ENCODE measurements at regions not wholly inside any gene's neighbourhood (a gene's known extent, or its start where the extent isn't known, plus 50 kb on each side); places are given as distances from the start of the nearest gene placed in this dataset.

GRCh38 chr4:71184195-71184781 is 154.5 kb upstream of the SLC4A4 start:
- peaks cover 0 to 5% of the 10 kb centered on the region in 2 experiments for H3K4me1 ChIP-seq (ENCODE audit: control insufficient read depth in 1 of 2, insufficient read depth in 1 of 2, low read depth in 1 of 2, low read length in 1 of 2)
- no peak overlapping the region for H3K27ac ChIP-seq
- no peak overlapping the region for H3K4me3 ChIP-seq (ENCODE audit: low read depth in 1 of 2, low read length in 1 of 2)
- H3K9me3 ChIP-seq, result no peaks in the 10 kb centered on the region
- peaks cover 61% of the 10 kb centered on the region for H3K27me3 ChIP-seq
- H3K36me3 ChIP-seq, result no peaks in the 10 kb centered on the region
- no peak for TF ChIP-seq CTCF (IDR thresholded peaks at IDR 0.05)

GRCh38 chr4:71185037-71185436 is 153.8 kb upstream of the SLC4A4 start:
- TF ChIP-seq CTCF (IDR thresholded peaks at IDR 0.05), result no peak
- H3K27ac ChIP-seq, result no peak overlapping the region
- H3K4me3 ChIP-seq (ENCODE audit: low read depth in 1 of 2, low read length in 1 of 2), result no peak overlapping the region
- H3K4me1 ChIP-seq (ENCODE audit: control insufficient read depth in 1 of 2, insufficient read depth in 1 of 2, low read depth in 1 of 2, low read length in 1 of 2), result peaks cover 0 to 5% of the 10 kb centered on the region in 2 experiments
- H3K36me3 ChIP-seq, result no peaks in the 10 kb centered on the region
- no peaks in the 10 kb centered on the region for H3K9me3 ChIP-seq
- peaks cover 68% of the 10 kb centered on the region for H3K27me3 ChIP-seq

GRCh38 chr4:71186257-71186565 is 152.6 kb upstream of the SLC4A4 start:
- H3K27ac ChIP-seq, result no peak overlapping the region
- no peaks in the 10 kb centered on the region for H3K9me3 ChIP-seq
- H3K27me3 ChIP-seq, result peaks cover 80% of the 10 kb centered on the region
- peaks cover 0 to 5% of the 10 kb centered on the region in 2 experiments for H3K4me1 ChIP-seq (ENCODE audit: control insufficient read depth in 1 of 2, insufficient read depth in 1 of 2, low read depth in 1 of 2, low read length in 1 of 2)
- no peak for TF ChIP-seq CTCF (IDR thresholded peaks at IDR 0.05)
- H3K36me3 ChIP-seq, result no peaks in the 10 kb centered on the region
- no peak overlapping the region for H3K4me3 ChIP-seq (ENCODE audit: low read depth in 1 of 2, low read length in 1 of 2)

GRCh38 chr4:71186566-71187403 is 152.0 kb upstream of the SLC4A4 start:
- Histone ChIP-seq H3K9me3 (no peaks in the 10 kb centered on the region), H3K36me3 (no peaks in the 10 kb centered on the region), H3K27ac (no peak overlapping the region), H3K27me3 (peaks cover 84% of the 10 kb centered on the region), H3K4me3 (ENCODE audit: low read depth in 1 of 2, low read length in 1 of 2) (peak overlapping the region in 1 of 2 experiments; percentile 35), H3K4me1 (ENCODE audit: control insufficient read depth in 1 of 2, insufficient read depth in 1 of 2, low read depth in 1 of 2, low read length in 1 of 2) (peaks cover 0 to 5% of the 10 kb centered on the region in 2 experiments)
- TF ChIP-seq CTCF (IDR thresholded peaks at IDR 0.05), result no peak

- peaks cover 90% of the 10 kb centered on the region for H3K27me3 ChIP-seq
Measured at GRCh38 chr4:71187404-71188155, 151.2 kb upstream of the SLC4A4 start.

More at GRCh38 chr4:71187404-71188155, 151.2 kb upstream of the SLC4A4 start:
- no peak for TF ChIP-seq CTCF (IDR thresholded peaks at IDR 0.05)
- no peak overlapping the region for H3K4me3 ChIP-seq (ENCODE audit: low read depth in 1 of 2, low read length in 1 of 2)
- H3K27ac ChIP-seq, result no peak overlapping the region
- no peaks in the 10 kb centered on the region for H3K36me3 ChIP-seq
- peaks cover 0 to 5% of the 10 kb centered on the region in 2 experiments for H3K4me1 ChIP-seq (ENCODE audit: control insufficient read depth in 1 of 2, insufficient read depth in 1 of 2, low read depth in 1 of 2, low read length in 1 of 2)
- no peaks in the 10 kb centered on the region for H3K9me3 ChIP-seq

All from neutrophil (primary cell).